OCI-LY1 (cell line): ENCODE measurements at regions not wholly inside any gene's neighbourhood (a gene's known extent, or its start where the extent isn't known, plus 50 kb on each side); places are given as distances from the start of the nearest gene placed in this dataset.
"Not testable (repeated sequence)": the region's sequence is repeated elsewhere in the genome, so short reads cannot be mapped to it uniquely, and the experiment has no call there.

Experiments
- EZH2 ChIP-seq: fragments of 200-600 bp; sonication (generic), shearing (Covaris generic); IDR thresholded peaks from 2 replicates; pipeline ENCODE4 v1.8.0; 2017; ENCODE audit warnings: borderline replicate concordance, mixed run types, mild to moderate bottlenecking, antibody characterized with exemption, low read length, moderate library complexity, mixed read lengths
- TF ChIP-seq, protein P1 (sequence below): fragments of 200-600 bp; sonication (generic), shearing (Covaris generic); IDR thresholded peaks from 2 replicates; pipeline ENCODE4 v1.5.1; 2017; ENCODE audit warnings: mild to moderate bottlenecking, antibody characterized with exemption, low read length, moderate library complexity, mixed read lengths

DNA sequence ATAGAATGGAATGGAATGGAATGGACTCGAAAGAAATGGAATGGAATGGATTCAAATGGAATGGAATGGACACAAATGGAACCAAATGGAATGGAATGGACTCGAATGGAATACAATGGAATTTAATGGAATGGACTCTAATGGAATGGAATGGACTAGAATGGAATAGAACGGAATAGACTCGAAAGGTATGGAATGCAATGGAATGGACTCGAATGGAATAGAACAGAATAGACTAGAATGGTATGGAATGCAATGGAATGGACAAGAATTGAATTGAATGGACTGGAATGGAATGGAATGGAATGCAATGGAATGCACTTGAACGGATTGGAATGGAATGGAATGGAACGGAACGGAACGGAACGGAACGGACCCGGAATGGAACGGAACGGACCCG is 101.7 kb upstream of the FBXO28 start:
- TF ChIP-seq, protein P1, sequence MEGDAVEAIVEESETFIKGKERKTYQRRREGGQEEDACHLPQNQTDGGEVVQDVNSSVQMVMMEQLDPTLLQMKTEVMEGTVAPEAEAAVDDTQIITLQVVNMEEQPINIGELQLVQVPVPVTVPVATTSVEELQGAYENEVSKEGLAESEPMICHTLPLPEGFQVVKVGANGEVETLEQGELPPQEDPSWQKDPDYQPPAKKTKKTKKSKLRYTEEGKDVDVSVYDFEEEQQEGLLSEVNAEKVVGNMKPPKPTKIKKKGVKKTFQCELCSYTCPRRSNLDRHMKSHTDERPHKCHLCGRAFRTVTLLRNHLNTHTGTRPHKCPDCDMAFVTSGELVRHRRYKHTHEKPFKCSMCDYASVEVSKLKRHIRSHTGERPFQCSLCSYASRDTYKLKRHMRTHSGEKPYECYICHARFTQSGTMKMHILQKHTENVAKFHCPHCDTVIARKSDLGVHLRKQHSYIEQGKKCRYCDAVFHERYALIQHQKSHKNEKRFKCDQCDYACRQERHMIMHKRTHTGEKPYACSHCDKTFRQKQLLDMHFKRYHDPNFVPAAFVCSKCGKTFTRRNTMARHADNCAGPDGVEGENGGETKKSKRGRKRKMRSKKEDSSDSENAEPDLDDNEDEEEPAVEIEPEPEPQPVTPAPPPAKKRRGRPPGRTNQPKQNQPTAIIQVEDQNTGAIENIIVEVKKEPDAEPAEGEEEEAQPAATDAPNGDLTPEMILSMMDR: not testable (repeated sequence)
- not testable (repeated sequence) for TF ChIP-seq EZH2
